Activated T-cell treated with anti-CD3 and anti-CD28 coated beads for 1 hour (primary cell): ENCODE measurements at regions not wholly inside any gene's neighbourhood (a gene's known extent, or its start where the extent isn't known, plus 50 kb on each side); places are given as distances from the start of the nearest gene placed in this dataset.
"Not testable (repeated sequence)": the region's sequence is repeated elsewhere in the genome, so short reads cannot be mapped to it uniquely, and the experiment has no call there.

Experiments
- DNase-seq: peaks from one replicate; pipeline ENCODE4 v3.0.0-alpha.2; 2020; ENCODE audit warnings: low read depth

GRCh38 chr10:52541006-52541473, 227.0 kb downstream of the DKK1 start:
- no peak for DNase-seq

- DNase-seq = no peak
Observed at GRCh38 chr10:52542906-52543305, 228.8 kb downstream of the DKK1 start.

GRCh38 chr10:52551046-52551445, 221.5 kb downstream of the MBL2 start:
- no peak for DNase-seq

GRCh38 chr10:52558090-52558489, 214.5 kb downstream of the MBL2 start:
- no peak for DNase-seq

DNA sequence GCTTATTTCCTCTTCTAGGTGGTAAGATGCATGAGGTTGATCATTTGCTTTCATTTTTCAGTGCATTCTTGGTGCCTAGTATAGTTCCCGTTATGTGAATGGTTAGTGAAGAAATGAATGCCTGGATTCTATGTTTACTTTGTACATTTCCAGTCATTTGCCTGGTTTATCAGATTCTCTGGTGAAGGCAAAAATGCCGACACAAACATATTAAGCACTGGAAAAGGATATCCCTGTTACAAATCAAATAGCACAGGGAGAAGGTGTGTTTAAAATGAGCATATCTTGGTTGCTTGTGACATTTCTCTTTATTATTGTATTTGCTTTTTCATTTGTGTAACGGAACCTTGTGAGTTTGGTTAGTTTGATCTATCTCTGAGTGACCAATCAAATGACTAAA, 211.3 kb downstream of the MBL2 start:
- DNase-seq = no peak

DNA sequence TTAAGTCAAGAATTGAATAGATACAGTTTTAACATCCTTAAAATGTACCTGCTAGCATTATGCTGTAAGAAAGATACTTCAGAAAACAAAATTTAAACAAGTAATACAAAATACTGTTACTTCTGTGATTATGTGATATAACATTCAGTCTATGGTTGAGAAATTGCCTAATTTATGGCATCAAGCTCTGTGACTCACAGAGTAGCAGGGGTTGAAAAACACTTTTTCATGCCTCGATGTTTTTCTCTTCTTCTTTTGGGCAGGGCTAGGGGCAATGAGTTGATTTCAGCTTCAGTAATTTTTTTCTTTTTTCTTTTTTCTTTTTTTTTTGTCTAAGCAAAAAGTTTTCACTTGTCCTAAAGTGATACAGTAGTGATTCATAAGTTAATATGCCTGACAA, 209.2 kb downstream of the MBL2 start:
- DNase-seq = no peak

GRCh38 chr10:52566471-52567246, 205.9 kb downstream of the MBL2 start:
- DNase-seq = no peak

DNA sequence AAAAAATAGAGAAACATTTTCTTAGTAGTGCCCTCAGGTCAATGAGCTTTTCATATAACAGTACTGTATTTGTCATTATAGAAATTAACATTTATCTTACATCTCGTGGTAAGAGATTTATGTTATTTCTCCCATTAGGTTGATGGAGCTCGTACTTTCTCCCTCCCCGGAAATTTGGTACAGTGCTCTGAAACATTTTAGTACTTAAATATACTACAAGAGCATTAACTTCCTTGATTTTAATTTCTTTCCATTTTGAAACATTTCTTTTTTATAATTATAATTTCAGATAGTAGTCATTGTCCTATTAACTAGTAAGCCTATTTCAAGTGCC, 205.4 kb downstream of the MBL2 start:
- DNase-seq = no peak

- DNase-seq = no peak
Observed at GRCh38 chr10:52568309-52568708, 204.3 kb downstream of the MBL2 start.

DNA sequence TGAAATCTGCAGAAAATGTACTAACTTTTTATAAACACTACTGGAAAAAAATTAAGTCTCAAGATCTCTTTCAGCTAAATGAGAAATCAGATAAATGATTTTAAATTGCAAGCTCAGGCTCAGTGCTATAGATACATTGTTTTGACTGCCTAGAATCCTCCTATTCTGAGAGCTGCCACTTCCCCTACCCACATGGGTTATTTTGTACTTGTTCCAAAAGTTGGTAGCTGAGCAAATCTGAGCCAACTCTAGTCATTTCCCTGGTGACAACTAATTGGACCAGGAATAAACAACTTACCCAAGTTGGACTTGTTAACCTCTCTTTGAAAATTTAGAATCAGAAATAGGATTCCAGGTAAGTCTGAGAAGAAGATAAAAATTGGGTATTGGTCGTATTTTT, 202.1 kb downstream of the MBL2 start:
- DNase-seq = no peak

DNA sequence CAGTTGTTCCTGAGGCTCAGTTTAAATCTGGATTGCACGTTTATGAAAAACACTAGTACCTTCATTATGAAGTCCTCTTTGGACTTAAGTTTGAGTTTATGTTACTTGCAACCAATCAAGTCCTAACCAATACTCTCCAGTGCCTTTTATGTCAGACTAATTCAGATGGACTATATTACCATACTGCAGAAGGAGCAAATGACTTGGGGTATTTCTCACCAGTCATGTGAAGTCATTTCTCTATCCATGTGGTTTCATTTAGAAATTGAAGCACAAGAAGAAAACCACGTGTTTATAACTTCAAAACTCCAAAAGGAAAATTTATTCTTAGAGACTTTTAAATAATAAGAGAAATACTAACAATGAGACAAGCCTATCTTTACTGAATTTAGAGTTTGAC, 201.6 kb downstream of the MBL2 start:
- no peak for DNase-seq

GRCh38 chr10:52571516-52572182, 200.9 kb downstream of the MBL2 start:
- DNase-seq = no peak

DNA sequence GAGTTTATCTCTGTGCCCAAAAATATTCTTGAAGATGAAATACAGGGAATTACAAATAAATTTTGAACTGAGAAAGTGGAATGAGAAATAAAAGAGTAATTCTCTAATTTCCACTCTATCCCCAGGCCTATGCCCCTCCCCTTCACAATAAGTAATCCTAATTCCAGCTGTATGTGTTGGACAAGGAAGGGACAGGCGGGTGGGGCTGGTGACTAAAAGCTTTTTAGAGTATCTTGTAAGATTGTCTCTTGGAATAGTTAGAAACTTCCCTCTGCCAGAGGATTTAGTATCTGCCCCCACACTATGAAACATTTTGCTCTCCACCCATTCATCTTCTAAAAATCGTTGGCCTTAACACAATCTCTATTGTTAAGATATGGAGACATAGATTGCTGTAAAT, 199.2 kb downstream of the MBL2 start:
- no peak for DNase-seq

DNA sequence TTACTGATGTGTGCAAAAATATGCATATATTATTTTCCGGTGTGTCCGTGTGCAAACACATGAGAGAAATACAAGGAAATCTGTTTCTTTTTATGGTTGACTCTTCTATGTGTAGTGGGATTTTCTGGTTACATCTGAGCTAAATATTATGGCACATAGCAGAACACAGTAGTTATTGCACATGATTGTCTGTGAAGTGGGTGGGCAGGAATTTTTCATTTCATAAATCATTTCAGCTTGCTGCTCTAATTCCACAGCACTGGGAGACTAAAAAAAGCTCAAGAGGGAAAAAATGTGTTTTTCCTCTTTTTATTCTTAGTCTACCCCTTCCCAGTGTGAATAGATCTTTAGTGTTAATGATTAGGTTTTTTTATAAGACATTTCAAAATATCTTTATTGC, 197.9 kb downstream of the MBL2 start:
- DNase-seq = no peak

DNA sequence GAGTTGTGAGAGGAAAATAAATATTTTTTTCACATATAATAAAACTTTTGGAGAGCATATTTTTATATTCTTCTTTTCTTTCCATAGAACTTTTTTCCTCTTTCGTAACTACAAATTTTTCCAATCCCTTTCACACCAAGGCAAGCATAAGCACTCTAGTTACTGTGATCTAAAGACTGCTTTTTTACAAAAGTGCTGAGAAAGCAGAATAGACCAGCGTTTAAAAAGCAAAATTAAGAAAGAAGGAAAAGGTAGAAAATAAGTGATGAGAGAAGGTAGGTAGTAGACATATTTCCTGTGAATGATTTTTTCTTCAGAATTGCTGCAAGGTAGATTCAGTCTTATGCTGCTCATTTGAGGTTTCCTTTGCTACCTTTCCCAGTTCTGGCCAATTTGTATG, 195.5 kb downstream of the MBL2 start:
- no peak for DNase-seq

DNA sequence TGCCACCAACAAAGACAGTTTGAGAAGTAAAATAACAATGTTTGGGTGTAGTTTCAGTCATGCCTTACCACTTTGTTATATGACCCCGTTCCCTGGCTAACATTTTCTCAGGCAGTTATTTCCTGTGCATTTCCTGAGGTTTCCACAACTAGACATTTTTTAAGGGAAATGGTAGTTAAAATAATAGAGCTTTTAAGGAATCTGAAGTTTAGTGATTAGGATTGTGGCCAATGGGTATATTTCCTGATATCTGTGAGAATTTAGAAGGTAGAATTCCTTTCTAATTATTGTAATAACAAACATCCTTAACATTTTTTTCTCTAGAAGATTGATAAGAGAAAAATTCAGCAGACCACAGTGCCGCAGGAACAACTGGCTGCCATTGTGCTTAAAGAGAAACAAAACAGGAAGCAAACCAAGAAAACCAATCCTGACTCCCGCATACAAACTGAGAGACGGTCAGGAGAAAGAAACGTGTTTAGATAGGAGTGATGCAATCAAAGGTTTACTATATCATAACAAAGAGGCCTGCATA, 193.6 kb downstream of the MBL2 start:
- DNase-seq = no peak

- not testable (repeated sequence) for DNase-seq
Observed at GRCh38 chr10:52581636-52582035, 190.9 kb downstream of the MBL2 start.

GRCh38 chr10:52583336-52583735, 189.2 kb downstream of the MBL2 start:
- no peak for DNase-seq

- DNase-seq = no peak
Observed at GRCh38 chr10:52586710-52587109, 185.9 kb downstream of the MBL2 start.

DNA sequence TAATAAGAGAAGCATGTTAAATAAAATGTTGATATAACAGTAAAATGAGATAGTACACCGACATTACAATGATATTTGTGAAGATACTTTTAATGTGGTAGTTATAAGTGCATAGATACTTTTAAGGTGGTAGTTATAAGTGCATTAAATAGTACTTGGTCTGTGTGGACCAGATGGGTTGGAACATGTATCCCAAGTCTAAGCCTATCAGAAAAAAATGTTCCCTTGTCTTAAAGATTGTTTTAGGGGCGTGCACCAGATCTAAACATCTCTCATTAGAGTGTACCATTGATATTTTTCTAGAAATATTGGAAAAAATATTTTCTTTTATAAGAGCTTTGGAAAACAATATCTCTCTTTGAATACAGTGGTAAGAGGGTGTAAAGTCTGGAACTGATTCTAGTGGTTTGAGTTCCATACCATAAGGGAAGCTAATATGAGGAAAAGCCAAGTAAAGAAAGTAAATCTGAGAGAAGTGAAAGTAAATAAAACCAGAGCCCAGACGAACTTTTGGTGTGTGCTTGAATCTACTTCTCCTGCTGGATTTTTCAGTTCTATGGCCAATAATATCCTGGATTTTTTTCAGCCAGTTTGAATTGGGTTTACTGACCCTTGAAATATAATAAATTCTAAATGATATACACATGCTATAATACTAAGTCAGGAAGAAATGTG, 175.3 kb downstream of the MBL2 start:
- no peak for DNase-seq

- no peak for DNase-seq
Observed at GRCh38 chr10:52598936-52599335, 173.6 kb downstream of the MBL2 start.

DNA sequence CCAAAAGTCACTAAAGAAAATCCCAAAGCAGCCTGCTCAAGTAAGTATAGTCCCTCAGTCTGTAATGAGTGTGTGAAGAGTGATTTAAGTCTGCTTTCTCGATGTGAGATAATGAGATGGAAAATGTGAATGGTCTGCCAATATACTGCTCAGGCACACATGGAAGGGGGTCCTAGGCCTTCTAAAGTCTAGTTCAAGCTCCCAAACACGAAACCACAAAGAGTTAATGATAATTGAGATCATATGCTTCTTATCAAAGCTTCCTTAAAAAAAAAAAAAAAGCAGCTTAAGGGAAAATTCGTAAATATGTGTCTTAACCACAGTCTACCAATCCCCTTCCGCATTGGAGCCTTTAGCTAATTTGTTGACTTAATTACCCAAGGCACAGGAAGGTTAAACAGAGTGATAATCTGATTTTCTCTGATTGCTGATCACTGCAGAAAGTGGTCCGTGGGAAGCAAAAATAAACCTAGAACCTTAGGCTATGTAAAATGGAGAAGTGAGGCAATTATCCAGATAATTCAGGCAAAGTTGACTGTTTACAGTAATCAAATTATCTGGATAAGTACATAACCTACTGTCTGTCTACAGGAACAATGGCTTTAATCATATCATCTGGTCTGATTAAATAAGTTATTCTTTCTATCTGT, 172.9 kb downstream of the MBL2 start:
- no peak for DNase-seq
